Suppressor macrophage treated with lipopolysaccharide for 4 hours (primary cell): ENCODE measurements at regions not wholly inside any gene's neighbourhood (a gene's known extent, or its start where the extent isn't known, plus 50 kb on each side); places are given as distances from the start of the nearest gene placed in this dataset.
"Not testable (repeated sequence)": the region's sequence is repeated elsewhere in the genome, so short reads cannot be mapped to it uniquely, and the experiment has no call there.

Source experiments
- DNase-seq: peaks from one replicate; pipeline ENCODE4 v3.0.0-alpha.2; 2020

- DNase-seq = no peak
These were observed 206.2 kb upstream of the MYLIP start for GRCh38 chr6:15922510-15923250.

- DNase-seq = no peak
These were observed 207.6 kb upstream of the MYLIP start for GRCh38 chr6:15921243-15921642.

- no peak for DNase-seq
These were observed 212.3 kb upstream of the MYLIP start for GRCh38 chr6:15916581-15916980.

GRCh38 chr6:15915508-15916178 lies 213.2 kb upstream of the MYLIP start:
- no peak for DNase-seq

GRCh38 chr6:15914553-15914952 lies 214.3 kb upstream of the MYLIP start:
- no peak for DNase-seq

- DNase-seq = no peak
These were observed 215.3 kb upstream of the MYLIP start for GRCh38 chr6:15913573-15913972.

- no peak for DNase-seq
These were observed 216.1 kb upstream of the MYLIP start for GRCh38 chr6:15912505-15913400.

GRCh38 chr6:15911753-15912504 lies 217.0 kb upstream of the MYLIP start:
- no peak for DNase-seq

GRCh38 chr6:15909290-15910070 lies 219.4 kb upstream of the MYLIP start:
- no peak for DNase-seq

- DNase-seq = no peak
These were observed 220.0 kb upstream of the MYLIP start for GRCh38 chr6:15908871-15909270.

GRCh38 chr6:15907914-15908518 lies 220.9 kb upstream of the MYLIP start:
- no peak for DNase-seq

- not testable (repeated sequence) for DNase-seq
These were observed 221.5 kb upstream of the MYLIP start for GRCh38 chr6:15907220-15907913.

- peak; percentile 29 for DNase-seq
These were observed 222.4 kb upstream of the MYLIP start for GRCh38 chr6:15906420-15907016.

- DNase-seq = peak; percentile 75
These were observed 223.1 kb upstream of the MYLIP start for GRCh38 chr6:15905488-15906419.

- DNase-seq = no peak
These were observed 224.1 kb upstream of the MYLIP start for GRCh38 chr6:15904651-15905376.

GRCh38 chr6:15901141-15902115 lies 227.5 kb upstream of the MYLIP start:
- peak; percentile 91 for DNase-seq

- DNase-seq = no peak
These were observed 230.2 kb upstream of the MYLIP start for GRCh38 chr6:15898693-15899092.
